ENCODE measurements at regions not wholly inside any gene's neighbourhood (a gene's known extent, or its start where the extent isn't known, plus 50 kb on each side); places are given as distances from the start of the nearest gene placed in this dataset.

GRCh38 chr1:238787471-238787870 lies 598.9 kb upstream of the CHRM3 start (continued):
- TF ChIP-seq ERG (CRISPR knock-in tag; IDR thresholded peaks at IDR 0.05) = no peak
- TF ChIP-seq ZMAT4 (CRISPR knock-in tag; IDR thresholded peaks at IDR 0.05) = no peak
- TF ChIP-seq GTF2I (CRISPR knock-in tag; conservative IDR thresholded peaks at IDR 0.05) = no peak

DNA sequence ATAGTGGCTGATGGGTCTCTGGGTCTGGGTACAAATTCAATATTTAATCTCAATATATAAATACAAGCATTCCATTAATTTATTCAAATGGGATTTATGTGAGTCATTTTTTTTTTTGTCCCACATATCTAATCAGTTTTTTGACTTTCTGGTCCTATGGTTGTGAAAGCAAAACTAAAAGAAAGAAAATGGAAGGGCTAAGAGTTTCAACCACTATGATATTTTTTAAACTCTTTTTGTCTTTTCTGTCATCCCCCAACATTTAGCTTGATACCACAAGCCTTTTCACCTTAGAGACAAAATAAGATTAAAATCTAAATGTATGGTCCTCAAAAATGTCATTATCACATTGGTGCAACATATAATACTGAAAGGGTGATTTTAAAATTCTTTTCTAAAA lies 602.7 kb upstream of the CHRM3 start:
- no peaks in the 10 kb centered on the region for H3K27me3 Mint-ChIP-seq (ENCODE audit: low read depth)
- DNase-seq (ENCODE audit: low spot score) (no peak), ATAC-seq (no peak)
- no peaks in the 10 kb centered on the region for H3K36me3 Mint-ChIP-seq
- ChIA-PET POLR2A (no interaction called here), CTCF (no interaction called here)
- H3K27ac Mint-ChIP-seq = no peak overlapping the region
- peaks cover 4% of the 10 kb centered on the region; the same call in 1 of the 2 replicates for H3K9me3 Mint-ChIP-seq
- H3K4me1 Mint-ChIP-seq = no peaks in the 10 kb centered on the region
- H3K4me3 Mint-ChIP-seq = no peak overlapping the region
- no peak for TF ChIP-seq NFYB (CRISPR knock-in tag; conservative IDR thresholded peaks at IDR 0.05; ENCODE audit: low read depth)
- TF ChIP-seq ZNF263 (CRISPR knock-in tag; IDR thresholded peaks at IDR 0.05; ENCODE audit: low read depth) = no peak
- TF ChIP-seq CREM (CRISPR knock-in tag; IDR thresholded peaks at IDR 0.05) = no peak
- no peak for TF ChIP-seq ELF4 (CRISPR knock-in tag; IDR thresholded peaks at IDR 0.05; ENCODE audit: low read depth)
- no peak for TF ChIP-seq ESRRA (CRISPR knock-in tag; IDR thresholded peaks at IDR 0.05; ENCODE audit: borderline replicate concordance)
- TF ChIP-seq, protein P1, sequence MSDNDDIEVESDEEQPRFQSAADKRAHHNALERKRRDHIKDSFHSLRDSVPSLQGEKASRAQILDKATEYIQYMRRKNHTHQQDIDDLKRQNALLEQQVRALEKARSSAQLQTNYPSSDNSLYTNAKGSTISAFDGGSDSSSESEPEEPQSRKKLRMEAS (CRISPR knock-in tag; IDR thresholded peaks at IDR 0.05) = no peak
- no peak for TF ChIP-seq NR2C2 (CRISPR knock-in tag; IDR thresholded peaks at IDR 0.05)
- TF ChIP-seq, protein P2, sequence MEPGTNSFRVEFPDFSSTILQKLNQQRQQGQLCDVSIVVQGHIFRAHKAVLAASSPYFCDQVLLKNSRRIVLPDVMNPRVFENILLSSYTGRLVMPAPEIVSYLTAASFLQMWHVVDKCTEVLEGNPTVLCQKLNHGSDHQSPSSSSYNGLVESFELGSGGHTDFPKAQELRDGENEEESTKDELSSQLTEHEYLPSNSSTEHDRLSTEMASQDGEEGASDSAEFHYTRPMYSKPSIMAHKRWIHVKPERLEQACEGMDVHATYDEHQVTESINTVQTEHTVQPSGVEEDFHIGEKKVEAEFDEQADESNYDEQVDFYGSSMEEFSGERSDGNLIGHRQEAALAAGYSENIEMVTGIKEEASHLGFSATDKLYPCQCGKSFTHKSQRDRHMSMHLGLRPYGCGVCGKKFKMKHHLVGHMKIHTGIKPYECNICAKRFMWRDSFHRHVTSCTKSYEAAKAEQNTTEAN (CRISPR knock-in tag; IDR thresholded peaks at IDR 0.05) = no peak
- TF ChIP-seq GRHL2 (CRISPR knock-in tag; IDR thresholded peaks at IDR 0.05; ENCODE audit: insufficient replicate concordance, severe bottlenecking) = no peak
- TF ChIP-seq CREB1 (CRISPR knock-in tag; IDR thresholded peaks at IDR 0.05) = no peak
- no peak for TF ChIP-seq TCF7 (CRISPR knock-in tag; IDR thresholded peaks at IDR 0.05; ENCODE audit: low read depth)
- no peak for TF ChIP-seq SP1 (CRISPR knock-in tag; conservative IDR thresholded peaks at IDR 0.05)

DNA sequence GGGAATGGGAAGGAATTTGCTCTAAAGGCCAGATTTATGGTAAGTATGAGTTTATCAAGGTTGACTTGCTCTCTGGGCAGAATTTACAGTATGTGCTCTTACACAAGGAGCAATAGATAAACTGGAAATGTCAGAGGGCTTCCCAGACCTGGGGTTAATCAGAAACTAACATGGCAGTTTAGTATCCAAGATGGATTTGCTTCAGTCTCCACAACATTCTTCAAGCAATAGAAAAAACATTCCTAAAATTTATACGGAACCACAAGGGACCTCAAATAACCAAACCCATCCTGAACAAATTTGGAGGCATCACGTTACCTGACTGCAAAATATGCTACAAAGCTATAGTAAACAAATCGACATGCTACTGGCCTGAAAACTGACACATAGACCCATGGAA lies 606.7 kb upstream of the CHRM3 start:
- Mint-ChIP-seq H3K4me1 (no peaks in the 10 kb centered on the region), H3K27ac (no peak overlapping the region), H3K36me3 (no peaks in the 10 kb centered on the region), H3K4me3 (no peak overlapping the region), H3K9me3 (peaks cover 10% of the 10 kb centered on the region), H3K27me3 (ENCODE audit: low read depth) (no peaks in the 10 kb centered on the region)
- ATAC-seq (no peak), DNase-seq (ENCODE audit: low spot score) (no peak)
- CTCF ChIA-PET = no interaction called here
- POLR2A ChIA-PET = no interaction called here
- TF ChIP-seq, protein P3, sequence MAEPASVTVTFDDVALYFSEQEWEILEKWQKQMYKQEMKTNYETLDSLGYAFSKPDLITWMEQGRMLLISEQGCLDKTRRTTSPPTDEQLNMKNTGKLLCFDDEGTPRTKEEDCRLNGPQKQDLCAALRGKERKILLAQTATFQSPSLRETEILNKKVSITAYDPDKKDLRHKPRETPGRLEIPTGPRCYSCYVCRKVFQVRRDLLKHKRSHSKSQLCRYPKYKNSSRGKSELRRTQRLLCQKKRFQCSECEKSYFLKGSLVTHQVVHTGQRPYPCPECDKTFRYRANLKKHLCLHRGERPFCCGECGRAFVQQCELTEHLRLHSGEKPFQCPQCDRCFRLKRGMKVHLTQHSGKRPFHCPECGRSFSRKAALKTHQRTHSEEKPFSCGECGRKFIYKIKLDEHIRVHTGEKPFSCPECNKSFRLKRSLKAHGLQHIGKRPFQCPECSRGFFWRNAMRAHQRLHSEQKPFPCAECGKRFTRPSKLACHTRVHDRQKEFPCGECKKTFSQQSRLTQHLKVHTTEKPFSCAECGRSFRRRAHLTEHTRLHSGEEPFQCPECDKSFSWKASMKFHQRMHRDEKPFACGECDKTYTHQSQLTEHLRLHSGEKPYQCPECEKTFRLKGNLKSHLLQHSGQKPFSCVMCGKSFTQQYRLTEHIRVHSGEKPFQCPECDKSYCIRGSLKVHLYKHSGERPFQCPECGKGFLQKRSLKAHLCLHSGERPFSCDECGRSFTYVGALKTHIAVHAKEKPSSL (CRISPR knock-in tag; conservative IDR thresholded peaks at IDR 0.05) = no peak
- TF ChIP-seq ZNF416 (CRISPR knock-in tag; IDR thresholded peaks at IDR 0.05) = no peak
- TF ChIP-seq GABPB1 (CRISPR knock-in tag; IDR thresholded peaks at IDR 0.05) = no peak
- no peak for TF ChIP-seq ZNF219 (CRISPR knock-in tag; IDR thresholded peaks at IDR 0.05; ENCODE audit: borderline replicate concordance)
- TF ChIP-seq E2F4 (CRISPR knock-in tag; IDR thresholded peaks at IDR 0.05; ENCODE audit: borderline replicate concordance, low read depth) = no peak
- TF ChIP-seq CBFB (CRISPR knock-in tag; IDR thresholded peaks at IDR 0.05; ENCODE audit: low read depth) = no peak
- no peak for TF ChIP-seq FOXP4 (CRISPR knock-in tag; IDR thresholded peaks at IDR 0.05)
